ENCODE measurements at regions not wholly inside any gene's neighbourhood (a gene's known extent, or its start where the extent isn't known, plus 50 kb on each side); places are given as distances from the start of the nearest gene placed in this dataset.

DNA sequence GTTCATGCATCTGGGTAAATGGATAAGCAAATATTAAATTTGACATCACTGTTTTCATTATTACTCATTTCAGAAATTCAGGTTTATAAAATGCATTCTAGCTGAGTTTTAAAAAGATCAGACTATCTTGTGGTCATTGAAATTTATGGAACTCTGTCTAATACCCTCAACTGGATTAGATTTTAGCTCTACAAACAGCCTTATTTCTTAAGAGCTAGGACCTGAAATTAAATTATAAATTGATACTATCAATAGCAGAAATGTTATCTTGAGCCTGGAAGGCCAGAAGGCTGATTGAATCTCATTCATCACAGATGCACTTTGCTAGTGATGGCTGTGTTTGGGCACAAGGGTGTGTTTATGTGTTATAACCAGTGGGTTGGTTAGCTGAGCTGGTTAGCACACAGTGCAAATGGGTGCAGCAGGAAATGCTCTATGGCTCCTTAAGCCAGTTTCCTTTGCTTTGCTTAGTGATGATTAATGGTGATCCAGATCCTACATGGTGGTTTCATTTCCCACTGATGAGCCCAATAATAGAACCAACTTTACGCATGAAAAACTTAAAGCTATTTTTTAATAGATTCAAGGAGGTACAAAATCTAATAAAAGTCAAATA is 310.8 kb upstream of the KLF12 start:
- no peaks in the 10 kb centered on the region for H3K27me3 ChIP-seq (ENCODE audit: control insufficient read depth in 2 of 2, insufficient read depth in 2 of 2, low read length in 2 of 2)
- no peak overlapping the region for H3K9ac ChIP-seq (ENCODE audit: low read depth in 1 of 2, low read length in 2 of 2)
- H3K4me3 ChIP-seq (ENCODE audit: low read length in 2 of 2) = no peak overlapping the region
- H3K4me1 ChIP-seq (ENCODE audit: control insufficient read depth in 2 of 2, insufficient read depth in 2 of 2, low read length in 2 of 2) = no peaks in the 10 kb centered on the region
- no peaks in the 10 kb centered on the region for H3K9me3 ChIP-seq (ENCODE audit: control insufficient read depth in 2 of 2, low read length in 2 of 2)
- no peak overlapping the region for H3K27ac ChIP-seq (ENCODE audit: low read depth in 2 of 2, low read length in 2 of 2)
- H3K36me3 ChIP-seq (ENCODE audit: control insufficient read depth in 2 of 2, insufficient read depth in 2 of 2, low read length in 2 of 2) = no peaks in the 10 kb centered on the region

DNA sequence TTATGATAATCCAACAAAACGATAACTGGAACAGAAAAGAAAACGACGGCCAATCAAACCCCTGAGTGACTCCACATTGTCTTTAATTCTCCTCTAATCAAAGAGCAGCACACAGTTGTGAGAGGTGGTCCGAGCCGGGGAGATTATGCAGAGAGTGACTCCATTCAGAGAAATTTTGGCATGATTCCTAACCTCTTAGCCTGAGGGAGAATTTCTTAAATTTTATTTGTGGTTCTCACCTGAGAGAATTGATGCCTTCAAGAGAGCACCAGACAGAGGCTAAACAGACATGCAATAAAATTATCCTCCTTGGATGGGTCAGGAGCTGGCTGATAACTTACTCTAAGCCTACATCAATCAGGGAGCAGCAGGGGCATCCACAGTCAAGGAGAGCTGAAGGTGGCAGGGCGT is 310.0 kb upstream of the KLF12 start:
- Histone ChIP-seq H3K27me3 (ENCODE audit: control insufficient read depth in 2 of 2, insufficient read depth in 2 of 2, low read length in 2 of 2) (no peaks in the 10 kb centered on the region), H3K27ac (ENCODE audit: low read depth in 2 of 2, low read length in 2 of 2) (no peak overlapping the region), H3K4me3 (ENCODE audit: low read length in 2 of 2) (no peak overlapping the region), H3K36me3 (ENCODE audit: control insufficient read depth in 2 of 2, insufficient read depth in 2 of 2, low read length in 2 of 2) (no peaks in the 10 kb centered on the region), H3K4me1 (ENCODE audit: control insufficient read depth in 2 of 2, insufficient read depth in 2 of 2, low read length in 2 of 2) (no peaks in the 10 kb centered on the region), H3K9ac (ENCODE audit: low read depth in 1 of 2, low read length in 2 of 2) (no peak overlapping the region), H3K9me3 (ENCODE audit: control insufficient read depth in 2 of 2, low read length in 2 of 2) (no peaks in the 10 kb centered on the region)

DNA sequence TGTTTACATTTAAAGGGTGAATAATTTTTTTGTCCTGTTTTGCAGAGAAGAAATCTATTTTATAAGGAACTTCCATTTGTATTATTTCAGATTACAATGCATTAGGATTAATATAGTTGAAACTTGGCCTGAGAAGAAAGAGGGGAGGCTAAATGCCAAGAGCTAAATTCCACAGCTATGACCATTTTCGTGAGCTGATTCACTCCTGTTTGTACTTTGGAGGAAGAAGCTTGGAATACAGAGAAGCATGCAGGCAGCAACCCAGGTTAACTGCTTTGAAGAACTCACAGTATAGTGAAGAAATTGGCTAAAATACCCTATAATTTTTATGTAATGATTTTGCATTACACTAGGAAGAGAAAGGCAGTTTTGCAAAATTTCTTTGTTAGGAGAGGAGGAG is 309.4 kb upstream of the KLF12 start:
- Histone ChIP-seq H3K4me1 (ENCODE audit: control insufficient read depth in 2 of 2, insufficient read depth in 2 of 2, low read length in 2 of 2) (no peaks in the 10 kb centered on the region), H3K27me3 (ENCODE audit: control insufficient read depth in 2 of 2, insufficient read depth in 2 of 2, low read length in 2 of 2) (no peaks in the 10 kb centered on the region), H3K9ac (ENCODE audit: low read depth in 1 of 2, low read length in 2 of 2) (no peak overlapping the region), H3K9me3 (ENCODE audit: control insufficient read depth in 2 of 2, low read length in 2 of 2) (no peaks in the 10 kb centered on the region), H3K36me3 (ENCODE audit: control insufficient read depth in 2 of 2, insufficient read depth in 2 of 2, low read length in 2 of 2) (no peaks in the 10 kb centered on the region), H3K4me3 (ENCODE audit: low read length in 2 of 2) (no peak overlapping the region), H3K27ac (ENCODE audit: low read depth in 2 of 2, low read length in 2 of 2) (no peak overlapping the region)

DNA sequence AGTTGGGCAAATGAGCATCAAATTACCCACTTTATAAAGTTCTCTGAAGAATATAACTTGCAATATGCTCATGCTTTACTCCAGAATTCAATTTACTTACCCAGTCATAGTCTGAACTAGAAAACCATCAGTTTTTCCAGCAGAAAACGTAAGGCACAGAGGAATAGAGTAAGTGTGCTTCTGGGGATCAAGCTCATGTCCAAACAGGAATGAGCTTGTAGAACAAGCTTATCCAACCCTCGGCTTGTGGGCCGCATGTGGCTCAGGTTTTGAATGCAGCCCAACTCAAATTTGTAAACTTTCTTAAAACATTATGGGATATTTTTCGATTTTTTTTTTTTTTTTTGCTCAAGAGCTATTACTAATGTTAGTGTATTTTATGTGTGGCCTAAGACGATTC is 308.5 kb upstream of the KLF12 start:
- H3K9ac ChIP-seq (ENCODE audit: low read depth in 1 of 2, low read length in 2 of 2) = no peak overlapping the region
- H3K36me3 ChIP-seq (ENCODE audit: control insufficient read depth in 2 of 2, insufficient read depth in 2 of 2, low read length in 2 of 2) = no peaks in the 10 kb centered on the region

DNA sequence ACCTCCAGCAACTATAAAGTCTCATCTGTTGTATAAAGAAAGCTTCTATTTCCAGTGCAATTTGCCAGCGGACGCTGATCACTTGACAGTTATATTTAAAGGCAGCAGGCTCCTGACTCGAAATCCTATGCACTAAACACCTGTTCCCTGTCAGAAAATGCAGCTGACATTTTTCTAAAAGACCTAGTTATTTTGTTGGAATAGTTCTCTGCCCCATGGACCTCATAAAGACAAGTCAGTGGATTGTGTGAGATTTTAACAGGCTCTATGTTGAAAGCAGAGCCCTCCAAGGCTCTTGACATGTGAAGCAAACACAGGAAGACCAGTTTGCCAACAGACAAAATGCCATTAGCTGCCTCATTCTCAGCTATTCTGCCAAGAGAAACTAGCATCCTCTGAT is 304.7 kb upstream of the KLF12 start:
- no peaks in the 10 kb centered on the region for H3K4me1 ChIP-seq (ENCODE audit: control insufficient read depth in 2 of 2, insufficient read depth in 2 of 2, low read length in 2 of 2)
- H3K9ac ChIP-seq (ENCODE audit: low read depth in 1 of 2, low read length in 2 of 2) = no peak overlapping the region
- no peak overlapping the region for H3K27ac ChIP-seq (ENCODE audit: low read depth in 2 of 2, low read length in 2 of 2)
- no peak overlapping the region for H3K4me3 ChIP-seq (ENCODE audit: low read length in 2 of 2)
- H3K36me3 ChIP-seq (ENCODE audit: control insufficient read depth in 2 of 2, insufficient read depth in 2 of 2, low read length in 2 of 2) = no peaks in the 10 kb centered on the region
- H3K27me3 ChIP-seq (ENCODE audit: control insufficient read depth in 2 of 2, insufficient read depth in 2 of 2, low read length in 2 of 2) = no peaks in the 10 kb centered on the region
- no peaks in the 10 kb centered on the region for H3K9me3 ChIP-seq (ENCODE audit: control insufficient read depth in 2 of 2, low read length in 2 of 2)

More for the DNA sequence above, 308.5 kb upstream of the KLF12 start:
- H3K9me3 ChIP-seq (ENCODE audit: control insufficient read depth in 2 of 2, low read length in 2 of 2) = no peaks in the 10 kb centered on the region
- no peaks in the 10 kb centered on the region for H3K27me3 ChIP-seq (ENCODE audit: control insufficient read depth in 2 of 2, insufficient read depth in 2 of 2, low read length in 2 of 2)
- no peaks in the 10 kb centered on the region for H3K4me1 ChIP-seq (ENCODE audit: control insufficient read depth in 2 of 2, insufficient read depth in 2 of 2, low read length in 2 of 2)
- no peak overlapping the region for H3K4me3 ChIP-seq (ENCODE audit: low read length in 2 of 2)
- no peak overlapping the region for H3K27ac ChIP-seq (ENCODE audit: low read depth in 2 of 2, low read length in 2 of 2)

DNA sequence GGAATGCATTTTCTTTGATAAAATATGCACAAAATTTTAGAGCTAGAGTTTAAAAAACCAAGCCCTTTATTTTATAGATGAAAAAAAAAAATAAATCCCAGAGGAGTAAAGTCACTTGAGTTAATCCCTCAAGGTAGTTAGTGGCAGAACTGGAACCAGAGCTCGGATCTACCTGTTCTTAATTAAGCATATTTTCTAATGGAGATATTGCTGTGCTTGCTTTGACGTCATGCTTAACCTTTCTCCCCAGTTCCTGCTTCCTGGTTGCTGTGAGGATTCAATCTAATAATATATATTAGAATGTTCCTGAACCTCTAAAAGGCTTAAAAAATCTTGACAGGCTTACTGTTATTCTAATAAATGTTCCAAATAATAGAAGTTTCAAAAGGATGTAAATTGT is 300.6 kb upstream of the KLF12 start:
- Histone ChIP-seq H3K4me3 (ENCODE audit: low read length in 2 of 2) (no peak overlapping the region), H3K36me3 (ENCODE audit: control insufficient read depth in 2 of 2, insufficient read depth in 2 of 2, low read length in 2 of 2) (no peaks in the 10 kb centered on the region), H3K27ac (ENCODE audit: low read depth in 2 of 2, low read length in 2 of 2) (no peak overlapping the region), H3K9me3 (ENCODE audit: control insufficient read depth in 2 of 2, low read length in 2 of 2) (no peaks in the 10 kb centered on the region), H3K4me1 (ENCODE audit: control insufficient read depth in 2 of 2, insufficient read depth in 2 of 2, low read length in 2 of 2) (no peaks in the 10 kb centered on the region), H3K27me3 (ENCODE audit: control insufficient read depth in 2 of 2, insufficient read depth in 2 of 2, low read length in 2 of 2) (no peaks in the 10 kb centered on the region), H3K9ac (ENCODE audit: low read depth in 1 of 2, low read length in 2 of 2) (no peak overlapping the region)

DNA sequence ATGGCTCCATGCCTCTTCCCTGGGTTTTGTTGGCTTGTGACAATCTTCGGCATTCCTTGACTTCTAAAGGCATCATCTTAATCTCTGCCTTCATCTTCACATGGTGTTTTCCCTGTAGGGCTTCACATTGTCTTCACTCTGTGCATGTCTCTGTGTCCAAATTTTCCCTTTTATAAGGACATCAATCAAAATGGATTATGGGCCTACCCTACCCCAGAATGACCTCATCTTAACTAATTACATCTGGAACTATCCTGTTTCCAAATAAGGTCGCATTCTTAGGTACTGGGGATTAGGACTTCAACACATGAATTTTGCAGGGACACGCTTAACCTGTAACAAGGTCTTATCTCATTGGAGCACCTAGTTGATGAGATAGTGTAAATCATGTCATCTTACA is 290.3 kb upstream of the KLF12 start:
- Histone ChIP-seq H3K27ac (ENCODE audit: low read depth in 2 of 2, low read length in 2 of 2) (no peak overlapping the region), H3K4me1 (ENCODE audit: control insufficient read depth in 2 of 2, insufficient read depth in 2 of 2, low read length in 2 of 2) (no peaks in the 10 kb centered on the region), H3K27me3 (ENCODE audit: control insufficient read depth in 2 of 2, insufficient read depth in 2 of 2, low read length in 2 of 2) (no peaks in the 10 kb centered on the region), H3K9me3 (ENCODE audit: control insufficient read depth in 2 of 2, low read length in 2 of 2) (no peaks in the 10 kb centered on the region), H3K4me3 (ENCODE audit: low read length in 2 of 2) (no peak overlapping the region), H3K36me3 (ENCODE audit: control insufficient read depth in 2 of 2, insufficient read depth in 2 of 2, low read length in 2 of 2) (no peaks in the 10 kb centered on the region), H3K9ac (ENCODE audit: low read depth in 1 of 2, low read length in 2 of 2) (no peak overlapping the region)

DNA sequence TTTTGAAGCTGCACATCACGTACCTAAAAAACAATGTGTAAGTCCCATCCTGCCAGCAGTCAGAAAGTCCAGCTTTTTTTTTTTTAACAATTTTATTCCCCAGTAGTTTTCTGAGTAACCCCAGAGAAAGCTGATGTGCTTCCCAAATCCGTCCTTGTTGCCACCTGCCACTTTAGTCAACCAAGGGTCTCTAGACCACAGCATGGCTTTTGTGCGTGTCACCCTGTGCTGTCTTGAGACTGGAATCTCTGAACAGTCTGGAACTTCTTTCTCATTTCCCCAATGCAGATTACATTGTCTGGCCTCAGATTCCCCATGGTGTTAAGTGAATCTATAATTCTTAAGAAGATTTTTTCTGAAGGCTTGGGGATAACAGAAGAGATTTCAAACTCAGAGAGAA is 289.2 kb upstream of the KLF12 start:
- no peak overlapping the region for H3K27ac ChIP-seq (ENCODE audit: low read depth in 2 of 2, low read length in 2 of 2)
- no peak overlapping the region for H3K4me3 ChIP-seq (ENCODE audit: low read length in 2 of 2)
- no peaks in the 10 kb centered on the region for H3K36me3 ChIP-seq (ENCODE audit: control insufficient read depth in 2 of 2, insufficient read depth in 2 of 2, low read length in 2 of 2)
- no peaks in the 10 kb centered on the region for H3K9me3 ChIP-seq (ENCODE audit: control insufficient read depth in 2 of 2, low read length in 2 of 2)
- no peak overlapping the region for H3K9ac ChIP-seq (ENCODE audit: low read depth in 1 of 2, low read length in 2 of 2)
- no peaks in the 10 kb centered on the region for H3K4me1 ChIP-seq (ENCODE audit: control insufficient read depth in 2 of 2, insufficient read depth in 2 of 2, low read length in 2 of 2)
- no peaks in the 10 kb centered on the region for H3K27me3 ChIP-seq (ENCODE audit: control insufficient read depth in 2 of 2, insufficient read depth in 2 of 2, low read length in 2 of 2)

DNA sequence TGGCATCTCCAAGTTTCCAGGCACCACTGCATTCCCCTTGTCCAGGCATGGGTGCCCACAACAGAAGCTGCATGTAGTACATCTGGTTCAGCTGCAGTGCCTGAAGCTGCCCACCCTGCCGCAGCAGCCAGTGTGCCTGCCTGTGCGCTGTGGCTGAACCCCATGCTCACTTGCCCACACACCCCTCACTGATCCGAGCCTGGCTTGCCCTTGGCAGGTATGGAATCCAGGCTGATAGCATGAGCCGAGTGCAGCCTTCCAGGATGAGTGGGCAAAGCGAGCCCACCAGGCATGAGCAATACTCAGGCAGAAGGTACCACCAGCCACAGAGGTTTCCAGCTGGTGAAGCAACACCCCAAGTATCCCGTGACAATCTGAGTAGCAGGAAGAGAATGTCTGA is 280.3 kb upstream of the KLF12 start:
- H3K27me3 ChIP-seq (ENCODE audit: control insufficient read depth in 2 of 2, insufficient read depth in 2 of 2, low read length in 2 of 2) = no peaks in the 10 kb centered on the region
- no peaks in the 10 kb centered on the region for H3K36me3 ChIP-seq (ENCODE audit: control insufficient read depth in 2 of 2, insufficient read depth in 2 of 2, low read length in 2 of 2)
- no peak overlapping the region for H3K9ac ChIP-seq (ENCODE audit: low read depth in 1 of 2, low read length in 2 of 2)
- no peaks in the 10 kb centered on the region for H3K9me3 ChIP-seq (ENCODE audit: control insufficient read depth in 2 of 2, low read length in 2 of 2)
- no peaks in the 10 kb centered on the region for H3K4me1 ChIP-seq (ENCODE audit: control insufficient read depth in 2 of 2, insufficient read depth in 2 of 2, low read length in 2 of 2)
- H3K4me3 ChIP-seq (ENCODE audit: low read length in 2 of 2) = no peak overlapping the region
- no peak overlapping the region for H3K27ac ChIP-seq (ENCODE audit: low read depth in 2 of 2, low read length in 2 of 2)

DNA sequence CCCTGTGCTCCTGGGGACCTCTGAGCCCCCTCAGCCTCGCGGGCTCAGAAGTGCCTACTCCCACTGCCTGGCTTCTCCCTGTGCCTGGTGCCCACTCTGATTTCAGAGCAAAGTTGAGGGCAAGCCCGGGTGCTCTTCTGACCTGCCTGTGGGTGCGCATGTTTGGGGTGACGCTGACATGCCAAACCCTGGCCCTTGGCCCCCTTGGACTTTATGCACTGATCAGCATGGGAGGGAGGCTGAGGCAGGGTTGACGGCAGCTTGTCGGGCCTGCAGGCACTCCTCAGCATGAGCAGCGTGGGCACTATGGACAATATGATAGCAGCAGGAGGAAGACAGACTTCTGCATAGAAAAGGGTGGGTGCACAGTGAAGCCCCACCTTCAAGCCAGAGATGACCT is 279.3 kb upstream of the KLF12 start:
- no peaks in the 10 kb centered on the region for H3K9me3 ChIP-seq (ENCODE audit: control insufficient read depth in 2 of 2, low read length in 2 of 2)
- no peak overlapping the region for H3K27ac ChIP-seq (ENCODE audit: low read depth in 2 of 2, low read length in 2 of 2)
- H3K4me1 ChIP-seq (ENCODE audit: control insufficient read depth in 2 of 2, insufficient read depth in 2 of 2, low read length in 2 of 2) = no peaks in the 10 kb centered on the region
- H3K27me3 ChIP-seq (ENCODE audit: control insufficient read depth in 2 of 2, insufficient read depth in 2 of 2, low read length in 2 of 2) = no peaks in the 10 kb centered on the region
- H3K9ac ChIP-seq (ENCODE audit: low read depth in 1 of 2, low read length in 2 of 2) = no peak overlapping the region
- H3K36me3 ChIP-seq (ENCODE audit: control insufficient read depth in 2 of 2, insufficient read depth in 2 of 2, low read length in 2 of 2) = no peaks in the 10 kb centered on the region
- H3K4me3 ChIP-seq (ENCODE audit: low read length in 2 of 2) = no peak overlapping the region

DNA sequence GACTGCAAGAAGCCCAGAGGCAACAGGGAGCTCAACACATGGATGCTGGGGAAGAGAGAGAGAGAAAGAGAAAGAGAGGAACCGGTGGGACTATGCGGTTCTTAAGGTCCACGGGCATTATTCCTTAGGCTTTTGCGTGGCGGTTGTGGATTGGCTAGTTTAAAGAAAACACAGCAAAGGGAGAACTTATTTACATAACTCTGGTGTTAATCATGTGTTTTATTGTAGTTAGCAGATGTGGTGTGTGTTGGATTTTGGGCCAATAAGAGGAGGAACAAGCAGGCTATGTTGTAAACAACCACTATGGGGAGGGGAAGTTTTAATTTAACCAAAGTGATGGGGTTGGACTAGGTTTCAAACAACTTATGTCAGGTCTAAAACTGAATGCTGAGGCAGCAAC is 275.3 kb upstream of the KLF12 start:
- Histone ChIP-seq H3K9ac (ENCODE audit: low read depth in 1 of 2, low read length in 2 of 2) (no peak overlapping the region), H3K9me3 (ENCODE audit: control insufficient read depth in 2 of 2, low read length in 2 of 2) (no peaks in the 10 kb centered on the region), H3K27ac (ENCODE audit: low read depth in 2 of 2, low read length in 2 of 2) (no peak overlapping the region), H3K27me3 (ENCODE audit: control insufficient read depth in 2 of 2, insufficient read depth in 2 of 2, low read length in 2 of 2) (no peaks in the 10 kb centered on the region), H3K36me3 (ENCODE audit: control insufficient read depth in 2 of 2, insufficient read depth in 2 of 2, low read length in 2 of 2) (no peaks in the 10 kb centered on the region), H3K4me3 (ENCODE audit: low read length in 2 of 2) (no peak overlapping the region), H3K4me1 (ENCODE audit: control insufficient read depth in 2 of 2, insufficient read depth in 2 of 2, low read length in 2 of 2) (no peaks in the 10 kb centered on the region)

Measured in mucosa of rectum (tissue), 2 donors.